H1 (cell line): ENCODE measurements at regions not wholly inside any gene's neighbourhood (a gene's known extent, or its start where the extent isn't known, plus 50 kb on each side); places are given as distances from the start of the nearest gene placed in this dataset.

Experiments used
- CHD2 ChIP-seq: IDR thresholded peaks from 2 replicates; pipeline ENCODE4 v1.6.1; 2012; ENCODE audit warnings: low read length, improper control_type of control experiment
- CREB1 ChIP-seq: IDR thresholded peaks from 2 replicates; pipeline ENCODE4 v1.6.1; 2012; ENCODE audit warnings: inconsistent platforms
- CTCF ChIP-seq, 3 experiments: IDR thresholded peaks; 1 replicate in 2 of 3; 2 replicates in 1 of 3; pipeline versions ENCODE4 v1.5.1 to v1.6.1; 2011; ENCODE audit warnings: low read length in 3 of 3, mild to moderate bottlenecking in 3 of 3, inconsistent platforms in 2 of 3, low read depth in 1 of 3, moderate library complexity in 1 of 3; ENCODE audit not compliant: insufficient read depth in 1 of 3; ENCODE audit errors: control extremely low read depth in 1 of 3
- GABPA ChIP-seq: IDR thresholded peaks from 2 replicates; pipeline ENCODE4 v1.6.1; 2011; ENCODE audit warnings: mild to moderate bottlenecking, low read length, moderate library complexity, borderline replicate concordance; ENCODE audit not compliant: insufficient read depth
- HDAC2 ChIP-seq, 2 experiments: fragments of 300-600 bp in 1 of 2; sonication (generic) in 1 of 2; IDR thresholded peaks; 2 replicates each; pipeline ENCODE4 v1.6.1; 2011 to 2012; ENCODE audit warnings: low read depth in 2 of 2, low read length in 2 of 2, mild to moderate bottlenecking in 2 of 2, moderate library complexity in 2 of 2, borderline replicate concordance in 1 of 2, inconsistent platforms in 1 of 2
- HDAC6 ChIP-seq: IDR thresholded peaks from one replicate; pipeline ENCODE4 v1.7.1; 2012; ENCODE audit warnings: low read depth, mild to moderate bottlenecking, inconsistent platforms, low read length, moderate library complexity
- JUN ChIP-seq: IDR thresholded peaks from 2 replicates; pipeline ENCODE4 v1.6.1; 2011; ENCODE audit warnings: low read depth, mild to moderate bottlenecking, improper control_type of control experiment, low read length
- JUND ChIP-seq: IDR thresholded peaks from 2 replicates; pipeline ENCODE4 v1.6.1; 2011; ENCODE audit warnings: mild to moderate bottlenecking, improper control_type of control experiment, low read length
- NRF1 ChIP-seq: IDR thresholded peaks from 2 replicates; pipeline ENCODE4 v1.6.1; 2011; ENCODE audit warnings: mild to moderate bottlenecking, low read depth, low read length, improper control_type of control experiment
- POLR2A ChIP-seq, 2 experiments: IDR thresholded peaks; 1 replicate in 1 of 2; 2 replicates in 1 of 2; pipeline ENCODE4 v1.6.1; 2011; ENCODE audit warnings: low read depth in 2 of 2, low read length in 2 of 2, mild to moderate bottlenecking in 2 of 2; ENCODE audit errors: control extremely low read depth in 1 of 2
- SP2 ChIP-seq: IDR thresholded peaks from 2 replicates; pipeline ENCODE4 v1.6.1; 2012; ENCODE audit warnings: mild to moderate bottlenecking, low read length, inconsistent platforms
- TAF1 ChIP-seq: IDR thresholded peaks from 2 replicates; pipeline ENCODE4 v1.6.1; 2011; ENCODE audit warnings: mild to moderate bottlenecking, low read depth, low read length
- USF2 ChIP-seq: IDR thresholded peaks from 2 replicates; pipeline ENCODE4 v1.6.1; 2011; ENCODE audit warnings: low read length, improper control_type of control experiment

GRCh38 chr1:82944822-82945221, 1054.1 kb downstream of the TTLL7 start:
- TF ChIP-seq SP2 (no peak), CTCF (IDR thresholded peaks at IDR 0.05; ENCODE audit: control extremely low read depth in 1 of 3, insufficient read depth in 1 of 3, low read depth in 1 of 3, low read length in 3 of 3) (no peak), TAF1 (no peak), HDAC2 (IDR thresholded peaks at IDR 0.05; ENCODE audit: borderline replicate concordance in 1 of 2, low read depth in 2 of 2, low read length in 2 of 2) (no peak), USF2 (no peak), CREB1 (no peak), GABPA (no peak), JUN (no peak), NRF1 (no peak), HDAC6 (no peak), JUND (no peak), CHD2 (no peak), POLR2A (IDR thresholded peaks at IDR 0.05; ENCODE audit: control extremely low read depth in 1 of 2, low read depth in 2 of 2, low read length in 2 of 2) (no peak)
